AG08396 (cell line): ENCODE measurements at regions not wholly inside any gene's neighbourhood (a gene's known extent, or its start where the extent isn't known, plus 50 kb on each side); places are given as distances from the start of the nearest gene placed in this dataset.

ENCODE experiments used
- DNase-seq: peaks from one replicate; pipeline ENCODE4 v3.0.0; 2012; ENCODE audit warnings: low spot score, mixed read lengths

DNA sequence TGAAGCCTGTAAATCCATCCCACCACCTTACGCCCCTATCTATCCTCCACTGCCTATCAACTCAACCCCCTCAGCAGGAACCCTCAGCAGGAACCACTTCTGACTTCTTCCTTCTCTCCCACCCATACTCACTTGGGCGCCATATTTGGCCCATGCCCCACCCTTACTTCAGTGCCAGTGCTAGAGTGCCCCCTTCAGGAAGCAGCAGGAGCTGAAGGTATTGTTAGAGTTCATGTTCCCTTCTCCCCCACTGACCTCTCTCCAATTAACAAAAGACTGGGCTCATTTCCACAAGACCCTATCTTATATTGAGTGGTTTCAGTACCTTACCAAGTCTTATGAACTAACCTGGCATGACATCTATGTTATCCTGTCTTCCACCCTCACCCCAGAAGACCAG, 363.1 kb upstream of the SLIT2 start:
- no peak for DNase-seq

DNA sequence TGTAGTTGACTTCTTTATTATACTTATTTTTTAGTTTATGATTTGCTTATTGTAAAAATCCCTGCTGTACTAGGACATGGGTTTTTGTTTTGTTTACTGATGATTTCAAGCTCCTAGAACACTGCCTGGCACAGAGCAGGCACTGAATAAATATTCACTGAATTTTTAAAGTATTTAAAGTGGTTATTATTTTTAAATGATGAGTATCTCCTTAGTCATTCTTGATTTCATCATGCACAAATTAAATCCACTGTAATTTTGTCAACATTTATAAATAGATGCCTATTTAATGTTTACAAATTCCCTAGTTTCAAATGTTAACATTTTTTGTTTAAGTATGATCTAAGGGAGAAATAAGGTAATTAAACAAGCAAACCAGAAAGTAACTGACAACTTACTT, 367.9 kb upstream of the SLIT2 start:
- no peak for DNase-seq

GRCh38 chr4:19880206-19880605, 371.5 kb upstream of the SLIT2 start:
- peak; percentile 5 for DNase-seq

DNA sequence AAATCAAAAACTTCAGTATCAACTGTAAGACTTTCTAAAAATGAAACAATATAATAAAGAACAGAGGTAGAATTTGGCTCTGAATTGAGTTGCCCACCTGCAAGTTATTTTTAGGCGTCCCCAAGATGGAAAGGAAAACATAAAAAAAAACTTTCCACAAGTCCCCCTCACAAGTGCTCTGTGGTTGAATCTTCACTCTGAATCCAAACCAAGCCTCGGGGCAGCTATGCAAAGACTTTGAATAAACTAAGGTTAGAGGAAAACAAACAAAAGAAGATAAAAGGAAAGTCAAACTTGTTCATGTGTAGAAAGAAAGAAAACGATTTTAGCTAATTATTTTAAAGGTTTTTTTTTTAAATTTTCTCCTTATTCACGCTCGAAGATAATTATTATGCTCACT, 372.4 kb upstream of the SLIT2 start:
- no peak for DNase-seq

- DNase-seq = no peak
Measured at GRCh38 chr4:19857991-19858390, 393.7 kb upstream of the SLIT2 start.

DNA sequence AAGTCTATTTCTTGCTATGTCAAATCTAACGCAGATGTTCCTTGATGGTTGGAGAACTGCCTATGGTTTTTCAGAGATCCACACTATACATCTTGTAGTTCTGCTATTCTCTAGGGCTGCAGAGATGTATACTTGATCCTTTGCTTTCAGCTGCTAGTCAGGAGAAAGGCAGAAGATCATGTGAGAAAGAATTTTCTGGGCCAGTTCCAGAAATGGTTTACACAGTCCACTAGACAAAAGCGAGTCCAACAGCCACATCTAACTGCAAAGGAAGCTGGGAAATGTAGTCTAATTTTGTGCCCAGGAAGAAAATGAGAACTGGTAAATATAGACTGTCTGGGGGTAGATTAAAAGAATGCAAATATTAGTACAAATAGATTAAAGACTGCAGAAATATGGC, 394.3 kb upstream of the SLIT2 start:
- no peak for DNase-seq

DNA sequence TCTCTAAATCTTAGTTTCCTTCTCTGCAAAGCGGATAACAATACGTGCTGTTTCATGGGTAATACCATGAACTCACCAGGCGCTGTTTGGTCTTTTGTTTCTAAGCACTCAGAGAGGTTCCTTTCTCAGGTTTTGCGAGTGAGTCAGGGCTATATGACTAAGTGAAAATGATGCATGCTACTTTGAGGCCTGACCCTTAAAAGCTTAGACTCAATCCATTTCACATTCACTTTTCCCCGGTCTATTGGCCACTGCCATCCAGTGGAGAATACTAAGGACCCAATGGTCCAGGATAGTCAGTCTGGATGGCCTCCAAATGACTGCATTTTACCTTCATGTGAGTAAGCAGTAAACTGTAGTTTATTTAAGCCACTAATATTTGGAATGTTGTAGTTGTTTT, 400.8 kb upstream of the SLIT2 start:
- peak; percentile 17 for DNase-seq

DNA sequence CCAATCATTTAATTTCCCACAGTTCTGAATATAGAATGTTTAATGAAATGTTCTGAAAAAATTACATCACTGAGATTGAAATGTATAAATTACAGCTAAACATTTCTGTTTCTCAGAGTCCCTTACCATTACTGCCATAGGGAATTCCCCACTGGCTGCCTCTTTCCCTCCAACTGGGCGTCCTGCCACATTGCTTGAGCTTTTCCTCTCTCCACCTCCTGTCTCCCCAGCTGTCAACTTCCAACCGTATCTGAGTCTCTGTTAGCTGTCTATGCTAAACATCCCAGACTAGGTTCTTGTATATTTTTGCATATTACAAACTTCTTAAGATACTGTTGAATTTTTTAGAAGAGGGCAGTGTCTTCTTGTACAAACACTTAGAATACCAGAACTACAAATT, 407.3 kb upstream of the SLIT2 start:
- DNase-seq = no peak

DNA sequence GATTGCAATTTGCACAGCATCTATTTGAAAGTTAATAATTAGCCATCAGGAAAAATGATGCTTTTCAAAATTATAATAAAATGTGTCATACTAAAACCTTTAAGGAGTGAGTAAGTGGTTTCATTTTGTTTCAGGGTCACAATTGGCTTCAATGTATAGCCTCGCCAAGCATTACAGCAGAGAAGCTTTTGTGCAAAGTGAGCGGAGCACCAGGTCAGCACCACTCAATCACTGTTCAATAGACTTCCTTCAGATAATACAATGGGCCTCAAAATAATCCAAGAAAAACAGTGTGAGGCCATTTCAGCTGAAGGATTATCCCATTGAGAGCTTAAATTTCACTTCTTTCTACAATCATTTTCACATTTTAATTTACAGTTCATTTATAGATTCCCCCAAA, 409.2 kb upstream of the SLIT2 start:
- DNase-seq = no peak

DNA sequence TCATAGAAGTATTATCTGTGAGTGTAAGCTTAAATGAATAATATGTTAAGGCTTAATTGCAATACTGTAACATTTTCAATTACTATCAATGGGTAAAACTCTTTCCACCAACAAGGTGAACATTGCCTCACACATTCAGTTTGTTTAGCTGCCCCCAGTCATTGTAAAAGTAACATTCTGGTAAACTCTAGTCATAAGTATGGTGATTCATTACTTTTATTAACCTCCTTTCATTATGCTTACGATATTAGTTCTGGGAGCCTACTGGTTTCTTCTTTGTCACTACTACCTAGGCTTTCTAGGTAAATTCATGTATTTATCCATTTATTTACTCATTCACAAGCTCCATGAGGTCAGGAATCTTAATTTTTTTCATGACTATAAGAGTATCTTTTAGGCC, 412.8 kb upstream of the SLIT2 start:
- no peak for DNase-seq

DNA sequence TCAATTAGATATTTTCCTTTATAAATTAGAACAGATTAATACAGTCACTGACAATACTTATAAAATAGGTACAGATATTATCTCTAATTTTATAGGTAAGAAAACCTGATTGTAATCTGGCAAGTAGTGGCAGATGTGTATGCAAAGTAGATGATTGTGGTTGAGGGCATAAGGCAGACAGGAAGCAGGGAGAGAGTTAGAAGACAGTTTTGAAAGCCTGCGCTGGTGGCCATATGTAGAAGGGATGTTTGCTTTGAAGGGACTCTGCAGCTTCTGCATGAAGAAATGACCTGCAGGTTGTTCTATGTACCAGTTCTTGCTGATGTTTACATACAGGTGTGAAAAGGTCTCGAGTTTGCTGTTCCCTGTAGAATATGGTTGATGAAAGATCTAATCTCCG, 416.3 kb upstream of the SLIT2 start:
- DNase-seq = no peak

DNA sequence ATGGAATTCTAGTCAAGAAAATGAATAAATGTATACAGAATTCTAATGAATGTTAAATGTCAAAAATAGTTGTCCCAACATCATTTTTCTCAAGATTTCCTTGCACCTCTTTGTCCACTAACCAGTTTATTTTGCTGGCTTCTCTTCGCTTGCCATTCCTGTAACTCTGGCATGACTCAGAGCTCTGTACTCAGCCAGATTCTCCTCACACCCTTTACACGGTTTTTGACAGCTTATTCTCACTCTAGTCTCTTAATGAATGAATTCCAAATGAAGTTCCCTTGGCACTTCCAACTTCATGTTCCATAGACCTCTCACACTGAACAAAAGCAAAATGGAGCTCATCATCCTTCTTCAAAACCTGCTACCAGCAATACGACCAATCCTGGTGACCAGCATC, 419.3 kb upstream of the SLIT2 start:
- DNase-seq = peak; percentile 3

DNA sequence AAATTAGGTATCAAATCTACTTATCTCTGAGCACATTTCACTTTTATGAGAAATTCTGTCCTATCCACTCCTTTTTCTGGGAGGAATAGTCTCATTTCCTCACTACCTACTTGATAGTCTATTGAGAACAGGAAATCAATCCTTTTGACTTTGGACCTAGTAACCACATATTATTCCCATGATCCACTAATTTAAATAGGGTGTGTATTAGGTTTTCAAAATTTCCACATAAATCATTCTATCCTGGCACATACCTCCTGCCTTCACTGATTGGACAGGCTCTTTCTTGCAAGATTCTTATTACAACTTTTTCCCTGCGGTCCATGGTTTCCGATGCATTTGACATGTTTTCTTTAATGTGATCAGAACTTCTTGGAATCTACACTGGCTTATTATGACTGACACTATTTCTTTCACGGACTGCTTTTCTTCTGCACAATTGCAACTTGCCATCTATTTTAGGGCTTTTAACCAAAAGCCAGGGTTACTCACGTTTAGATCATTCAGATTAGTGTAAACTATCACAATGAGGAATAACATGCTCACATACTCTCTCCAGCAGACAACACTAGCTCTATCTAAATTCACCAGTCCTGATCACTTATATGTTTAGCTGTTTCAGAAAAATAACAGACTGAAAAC, 419.9 kb upstream of the SLIT2 start:
- DNase-seq = peak; percentile 28

DNA sequence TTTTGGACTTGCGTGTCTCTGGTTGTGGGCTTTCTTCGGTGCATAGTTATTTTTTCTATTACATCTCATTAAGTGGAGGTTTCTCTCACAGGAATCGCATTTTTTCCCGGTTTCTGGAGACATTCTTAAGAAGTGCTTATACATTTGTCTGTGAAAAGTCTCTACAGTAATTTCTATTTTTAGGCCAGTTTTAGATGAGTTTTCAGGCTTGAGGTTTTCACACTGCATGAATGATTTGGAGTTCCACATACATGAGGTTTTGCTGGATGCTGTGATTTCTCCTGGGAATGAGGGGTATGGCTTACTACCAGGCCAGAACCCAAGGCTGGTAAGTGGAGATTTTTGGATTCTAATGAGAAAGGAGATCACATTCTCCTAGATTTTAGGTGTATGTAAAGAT, 422.6 kb upstream of the SLIT2 start:
- DNase-seq = no peak

DNA sequence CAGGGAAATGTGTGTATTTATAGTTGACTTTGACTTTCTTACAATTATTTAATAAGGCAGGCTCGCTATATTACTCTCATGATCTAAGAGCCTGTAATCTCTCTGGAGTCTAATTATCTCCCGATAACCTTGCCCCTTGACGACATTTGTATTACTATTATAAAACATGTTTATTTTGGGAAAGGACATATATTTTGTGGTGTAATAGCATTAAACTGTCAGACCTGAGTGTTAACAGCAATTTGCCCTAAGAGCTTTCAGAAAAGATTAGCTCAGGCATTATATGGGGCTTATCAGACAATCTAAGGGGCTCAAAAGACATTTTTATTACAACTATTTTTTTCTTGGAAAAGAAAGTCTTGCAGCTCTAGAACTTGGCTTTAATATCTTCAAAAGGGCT, 427.9 kb upstream of the SLIT2 start:
- no peak for DNase-seq

GRCh38 chr4:19819737-19820136, 432.0 kb upstream of the SLIT2 start:
- no peak for DNase-seq

- DNase-seq = no peak
Measured at GRCh38 chr4:19809989-19810388, 441.7 kb upstream of the SLIT2 start.

GRCh38 chr4:19807505-19807904, 444.2 kb upstream of the SLIT2 start:
- peak; percentile 10 for DNase-seq

DNA sequence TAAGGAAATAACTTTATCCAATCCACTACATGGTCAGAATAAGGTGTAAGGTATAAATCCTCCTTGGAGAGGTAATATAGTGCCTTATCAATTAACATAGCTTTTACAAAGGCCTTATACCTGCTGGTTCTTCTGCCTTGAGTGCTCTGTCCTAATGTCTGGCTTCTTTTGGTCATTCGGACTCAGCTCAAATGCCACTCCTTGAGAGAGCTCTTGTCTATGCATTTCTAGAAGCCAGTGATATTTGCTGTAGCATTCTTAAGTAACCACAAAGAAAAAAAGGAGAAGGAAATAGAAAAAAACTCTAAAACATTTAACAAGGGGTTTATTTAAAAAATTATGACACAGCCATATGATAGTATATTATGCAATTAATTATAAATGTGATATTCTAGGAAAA, 444.8 kb upstream of the SLIT2 start:
- DNase-seq = no peak

DNA sequence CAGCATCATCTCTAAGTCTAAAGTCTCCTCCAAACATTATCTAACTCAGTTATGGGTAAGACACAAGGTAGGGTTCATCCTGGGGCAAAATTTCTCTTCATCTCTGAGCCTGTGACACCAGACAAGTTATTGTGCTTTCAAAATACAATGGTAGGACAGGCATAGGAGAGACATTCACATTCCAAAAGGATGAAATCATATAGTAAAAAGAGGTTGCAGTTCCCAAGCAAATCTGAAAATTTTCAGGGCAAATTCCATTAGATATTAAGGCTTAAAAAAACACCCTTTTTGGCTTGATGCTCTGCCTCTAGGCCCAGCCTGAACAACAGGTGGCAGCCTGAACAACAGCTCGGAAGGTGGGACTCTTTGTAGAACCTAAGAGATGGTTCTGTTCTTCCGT, 448.3 kb upstream of the SLIT2 start:
- DNase-seq = no peak

DNA sequence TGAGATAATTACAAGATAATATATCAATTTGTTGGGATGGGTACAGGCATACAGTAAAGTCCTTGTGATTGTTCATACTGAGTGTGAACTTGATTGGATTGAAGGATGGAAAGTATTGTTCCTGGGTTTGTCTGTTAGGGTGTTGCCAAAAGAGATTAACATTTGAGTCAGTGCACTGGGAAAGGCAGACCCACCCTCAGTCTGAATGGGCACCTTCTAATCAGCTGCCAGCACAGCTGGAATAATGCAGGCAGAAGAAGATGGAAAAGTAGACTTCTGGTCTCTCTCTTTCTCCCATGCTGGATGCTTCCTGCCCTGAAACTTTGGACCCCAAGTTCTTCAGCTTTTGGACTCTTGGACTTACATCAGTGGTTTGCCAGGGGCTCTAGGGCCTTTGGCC, 457.9 kb upstream of the SLIT2 start:
- DNase-seq = no peak

GRCh38 chr4:19791422-19792123, 460.1 kb upstream of the SLIT2 start:
- DNase-seq = no peak

DNA sequence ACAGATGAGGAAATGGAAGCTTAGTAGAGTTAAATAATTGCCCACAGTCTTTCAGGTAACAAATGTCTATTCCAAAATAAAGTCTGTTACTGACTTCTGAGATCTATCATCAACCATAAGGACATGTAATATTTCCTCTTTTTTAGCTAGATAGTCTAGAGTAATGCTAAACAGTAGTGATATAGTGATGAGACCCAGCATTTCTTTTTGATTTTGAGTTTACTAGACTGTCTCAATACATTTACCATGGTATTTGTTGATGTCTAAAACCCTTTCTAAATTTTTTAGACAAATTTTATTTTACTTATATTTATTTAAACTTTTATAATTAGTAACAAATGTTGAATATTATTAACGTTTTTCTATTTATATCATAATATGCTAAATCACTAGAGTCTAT, 465.1 kb upstream of the SLIT2 start:
- no peak for DNase-seq

GRCh38 chr4:19783667-19784223, 468.0 kb upstream of the SLIT2 start:
- no peak for DNase-seq
